AG04449 (cell line): ENCODE measurements at regions not wholly inside any gene's neighbourhood (a gene's known extent, or its start where the extent isn't known, plus 50 kb on each side); places are given as distances from the start of the nearest gene placed in this dataset.

Experiments
- CTCF ChIA-PET: fragments of 350-600 bp; formaldehyde crosslinking; extraction: SDS; loops from one replicate; lab custom pipeline; 2021; ENCODE audit warnings: antibody characterized with exemption; lab: Yijun Ruan, JAX
- POLR2A ChIA-PET: fragments of 400-600, 350-600 bp; formaldehyde crosslinking; extraction: SDS; loops from one replicate; lab custom pipeline; 2020; ENCODE audit warnings: antibody characterized with exemption, inconsistent platforms; lab: Yijun Ruan, JAX
- DNase-seq: peaks from one replicate; pipeline ENCODE4 v3.0.0-alpha.2; 2010; ENCODE audit warnings: low read depth, low spot score
- H3K4me3 ChIP-seq: 2 replicates; pipeline ENCODE4 v1.5.1; 2011; ENCODE audit warnings: low read depth, mild to moderate bottlenecking, control low read depth, low read length
- TF ChIP-seq, protein P1 (sequence below): IDR thresholded peaks from one replicate; pipeline ENCODE4 v1.5.1; 2011; ENCODE audit warnings: mild to moderate bottlenecking, moderate library complexity, low read length, control low read depth, inconsistent platforms; ENCODE audit not compliant: insufficient read depth; ENCODE audit errors: missing control alignments

DNA sequence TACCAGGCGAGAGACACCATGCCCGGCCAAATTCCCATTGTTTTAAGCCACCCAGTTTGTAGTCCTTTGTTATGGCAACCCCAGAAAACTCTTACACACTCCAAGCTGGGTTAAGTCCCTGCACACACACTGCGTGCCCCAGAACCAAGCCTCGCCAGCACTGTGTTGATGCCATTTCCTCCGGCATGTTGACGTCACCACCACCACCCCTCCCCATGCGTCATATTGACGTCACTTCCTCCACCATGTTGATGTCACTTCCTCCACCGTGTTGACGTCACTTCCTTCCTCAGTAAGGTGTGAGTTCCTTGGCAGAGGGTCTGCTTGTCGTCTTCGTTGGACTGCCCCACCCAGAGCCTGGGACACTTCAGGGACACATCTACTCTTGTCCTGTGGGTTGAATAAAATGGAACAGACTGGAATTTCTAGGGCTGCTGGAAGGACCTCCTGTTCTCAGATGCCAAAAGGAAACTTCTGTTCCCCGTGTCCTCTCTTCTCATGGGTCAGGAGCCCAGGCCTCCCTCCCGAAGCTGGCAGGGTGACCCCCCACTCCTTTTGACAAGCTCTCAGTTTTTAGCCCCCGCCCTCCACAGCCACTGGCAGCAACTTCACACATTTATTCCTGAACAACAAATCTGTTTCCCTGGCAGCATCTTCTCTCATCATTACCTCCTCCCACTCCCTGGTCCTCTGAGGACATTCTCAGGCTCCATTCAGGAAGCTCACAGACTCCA lies 643.3 kb downstream of the NPHP4 start:
- TF ChIP-seq, protein P1, sequence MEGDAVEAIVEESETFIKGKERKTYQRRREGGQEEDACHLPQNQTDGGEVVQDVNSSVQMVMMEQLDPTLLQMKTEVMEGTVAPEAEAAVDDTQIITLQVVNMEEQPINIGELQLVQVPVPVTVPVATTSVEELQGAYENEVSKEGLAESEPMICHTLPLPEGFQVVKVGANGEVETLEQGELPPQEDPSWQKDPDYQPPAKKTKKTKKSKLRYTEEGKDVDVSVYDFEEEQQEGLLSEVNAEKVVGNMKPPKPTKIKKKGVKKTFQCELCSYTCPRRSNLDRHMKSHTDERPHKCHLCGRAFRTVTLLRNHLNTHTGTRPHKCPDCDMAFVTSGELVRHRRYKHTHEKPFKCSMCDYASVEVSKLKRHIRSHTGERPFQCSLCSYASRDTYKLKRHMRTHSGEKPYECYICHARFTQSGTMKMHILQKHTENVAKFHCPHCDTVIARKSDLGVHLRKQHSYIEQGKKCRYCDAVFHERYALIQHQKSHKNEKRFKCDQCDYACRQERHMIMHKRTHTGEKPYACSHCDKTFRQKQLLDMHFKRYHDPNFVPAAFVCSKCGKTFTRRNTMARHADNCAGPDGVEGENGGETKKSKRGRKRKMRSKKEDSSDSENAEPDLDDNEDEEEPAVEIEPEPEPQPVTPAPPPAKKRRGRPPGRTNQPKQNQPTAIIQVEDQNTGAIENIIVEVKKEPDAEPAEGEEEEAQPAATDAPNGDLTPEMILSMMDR, result no peak
- no peak for DNase-seq
- CTCF ChIA-PET, result no interaction called here
- H3K4me3 ChIP-seq, result no peak overlapping the region
- POLR2A ChIA-PET, result no interaction called here

DNA sequence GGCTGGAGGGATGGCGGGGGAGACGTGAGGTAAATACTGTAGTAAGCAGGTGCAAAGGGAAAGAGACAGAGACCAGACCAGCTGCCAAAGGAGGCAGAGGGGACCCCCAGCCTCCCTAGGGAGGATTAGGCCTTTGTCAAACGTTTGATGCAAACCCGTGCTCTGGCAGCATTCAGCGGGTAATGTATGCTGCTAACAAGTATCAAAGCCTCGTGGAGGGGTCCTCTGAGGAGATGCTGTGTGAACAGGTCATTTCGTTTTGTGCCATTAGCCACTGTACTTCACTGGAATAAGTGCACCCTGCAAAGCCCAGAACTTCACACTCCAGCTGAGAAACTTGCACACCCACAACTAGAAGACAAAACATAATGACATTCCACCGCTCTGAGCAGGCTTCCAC lies 644.5 kb downstream of the NPHP4 start:
- ChIA-PET POLR2A (no interaction called here), CTCF (no interaction called here)

GRCh38 chr1:5345556-5345955 lies 646.7 kb downstream of the NPHP4 start:
- POLR2A ChIA-PET, result no interaction called here
- TF ChIP-seq, protein P1, result no peak
- H3K4me3 ChIP-seq, result no peak overlapping the region
- no peak for DNase-seq
- CTCF ChIA-PET, result no interaction called here

More for the DNA sequence above, 644.5 kb downstream of the NPHP4 start:
- no peak overlapping the region for H3K4me3 ChIP-seq
- DNase-seq, result no peak
- TF ChIP-seq, protein P1, result no peak

DNA sequence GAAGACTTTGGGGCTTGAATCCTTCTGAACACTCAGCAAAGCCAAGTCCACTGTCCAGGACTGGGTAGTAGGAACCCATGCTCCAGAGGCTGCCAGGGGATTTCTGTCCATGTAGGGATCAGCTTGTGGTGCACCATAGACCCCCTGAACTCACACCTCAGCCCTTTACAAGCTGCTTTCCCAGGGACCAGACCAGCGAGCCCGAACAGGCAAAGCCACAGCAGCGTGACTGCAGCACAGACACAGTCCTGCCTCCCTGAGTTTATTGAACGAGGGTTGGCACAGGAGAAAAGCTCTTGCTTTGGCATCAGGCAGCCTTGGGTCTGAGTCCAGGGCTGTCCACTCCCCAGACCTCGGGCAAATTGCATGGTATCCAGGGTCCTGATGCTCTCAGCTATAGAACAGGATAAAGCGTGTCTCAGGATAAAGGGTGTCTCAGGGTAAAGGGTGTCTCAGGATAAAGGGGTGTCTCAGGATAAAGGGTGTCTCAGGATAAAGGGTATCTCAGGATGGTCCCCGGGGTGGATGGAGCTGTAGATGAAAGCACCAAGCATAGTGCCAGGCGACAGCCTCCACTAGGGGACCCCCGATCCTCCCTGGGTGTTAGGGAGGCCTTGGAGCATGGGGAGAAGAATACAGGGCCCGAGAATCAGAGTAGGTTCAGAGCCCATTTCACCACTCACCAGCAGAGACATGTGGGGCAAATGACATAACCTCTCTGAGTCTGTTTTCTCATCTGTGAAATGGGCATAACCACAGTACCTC lies 648.8 kb downstream of the NPHP4 start:
- DNase-seq, result no peak
- TF ChIP-seq, protein P1, result no peak
- CTCF ChIA-PET, result no interaction called here
- POLR2A ChIA-PET, result no interaction called here
- no peak overlapping the region for H3K4me3 ChIP-seq

DNA sequence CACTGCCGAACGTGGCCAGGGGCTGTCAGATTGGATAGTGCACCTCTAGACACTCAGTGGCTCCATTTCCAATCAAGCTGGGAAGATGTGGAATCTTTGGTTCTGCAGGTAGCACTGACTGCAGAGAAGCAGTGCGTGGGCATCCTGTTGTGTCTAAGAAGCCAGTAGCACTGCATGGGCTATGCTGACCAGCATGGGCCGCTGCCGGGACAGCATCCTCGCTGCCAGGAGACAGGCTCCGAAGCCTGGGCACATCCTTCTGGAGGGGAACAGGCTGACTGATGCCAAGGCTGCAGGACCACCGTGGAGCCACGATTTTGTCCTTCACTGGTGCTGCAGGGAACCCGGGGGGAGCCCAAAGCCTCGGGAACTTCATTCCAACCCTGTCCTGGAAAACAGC lies 649.4 kb downstream of the NPHP4 start:
- no peak overlapping the region for H3K4me3 ChIP-seq
- no peak for DNase-seq
- ChIA-PET POLR2A (no interaction called here), CTCF (no interaction called here)
- TF ChIP-seq, protein P1, result no peak

- ChIA-PET CTCF (no interaction called here), POLR2A (no interaction called here)
- no peak for DNase-seq
- H3K4me3 ChIP-seq, result no peak overlapping the region
- TF ChIP-seq, protein P1, result no peak
Observed at GRCh38 chr1:5342172-5342571, 650.1 kb downstream of the NPHP4 start.
